Brain pericyte (primary cell): ENCODE measurements at regions not wholly inside any gene's neighbourhood (a gene's known extent, or its start where the extent isn't known, plus 50 kb on each side); places are given as distances from the start of the nearest gene placed in this dataset.
A peak's percentile ranks its signal among the peaks of the same experiment; 100 is the strongest.

ENCODE experiments used
- DNase-seq: peaks from one replicate; pipeline ENCODE4 v3.0.0-alpha.2; 2012; ENCODE audit warnings: low read depth, low spot score

DNA sequence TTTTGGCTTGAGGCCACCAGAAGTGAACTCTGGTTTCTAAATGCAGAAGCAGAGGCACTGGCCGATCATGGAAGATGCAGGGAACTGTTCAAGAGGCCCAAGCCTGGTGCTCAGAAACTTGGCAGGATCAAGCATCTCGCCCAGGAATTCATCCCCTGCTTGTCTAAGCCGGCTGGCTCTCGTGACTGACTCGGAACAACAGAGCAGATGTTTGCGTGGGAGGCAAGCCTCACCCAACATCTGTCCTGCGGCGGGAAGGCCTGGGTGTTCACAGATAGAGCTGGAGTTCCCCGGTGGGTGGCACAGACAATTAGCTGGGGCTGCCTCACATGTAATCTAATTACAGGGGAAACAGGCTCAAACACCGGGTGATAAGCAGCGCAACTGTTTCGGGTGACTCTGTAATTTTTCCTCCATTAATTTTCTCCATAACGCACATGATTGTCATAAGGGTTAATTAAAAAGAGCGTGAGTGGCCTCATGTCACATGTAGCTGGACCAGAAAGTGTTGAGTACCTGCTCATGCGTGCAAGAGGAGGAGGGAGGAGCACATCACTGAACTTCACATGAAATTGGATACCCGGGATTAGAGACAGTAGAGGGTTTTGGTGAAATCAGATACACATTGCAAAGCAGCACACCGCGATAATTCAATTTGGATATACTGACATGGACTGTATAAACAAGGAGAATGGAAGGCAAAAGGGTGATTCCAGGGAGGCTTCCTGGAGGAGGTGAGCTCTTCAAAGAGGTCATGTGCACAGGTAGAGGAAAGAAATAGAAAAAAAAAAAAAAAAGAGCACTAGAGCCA is 180.0 kb downstream of the ETS2 start:
- DNase-seq: peak; percentile 63

DNA sequence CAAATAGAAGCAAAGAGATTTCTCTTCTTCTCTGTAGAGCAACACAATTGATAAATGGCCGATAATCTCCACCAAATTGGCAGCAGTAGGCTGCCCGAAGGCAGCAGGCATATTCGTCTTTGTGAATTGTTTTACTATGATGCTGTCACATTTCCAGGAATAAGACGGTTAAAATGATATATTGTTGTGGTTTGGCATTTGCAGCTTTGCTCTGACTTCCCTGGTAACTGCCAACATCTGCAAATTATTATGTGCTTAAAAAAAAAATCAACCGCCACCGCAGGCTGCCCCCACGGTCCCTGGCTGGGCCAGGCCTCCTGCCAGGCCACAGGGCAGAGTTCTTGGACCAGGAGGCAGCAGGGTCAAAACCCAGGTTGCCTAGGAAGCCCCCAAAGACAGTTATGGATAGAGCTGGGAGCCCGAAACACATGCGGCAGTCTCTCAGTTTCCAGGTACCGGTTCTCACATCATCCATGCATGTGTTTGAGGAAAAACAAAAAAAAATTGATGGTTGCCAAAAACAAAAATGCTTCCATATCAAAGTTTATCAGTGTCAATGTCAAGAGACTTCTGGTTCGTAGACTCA is 179.3 kb downstream of the ETS2 start:
- peak; percentile 36 for DNase-seq

DNA sequence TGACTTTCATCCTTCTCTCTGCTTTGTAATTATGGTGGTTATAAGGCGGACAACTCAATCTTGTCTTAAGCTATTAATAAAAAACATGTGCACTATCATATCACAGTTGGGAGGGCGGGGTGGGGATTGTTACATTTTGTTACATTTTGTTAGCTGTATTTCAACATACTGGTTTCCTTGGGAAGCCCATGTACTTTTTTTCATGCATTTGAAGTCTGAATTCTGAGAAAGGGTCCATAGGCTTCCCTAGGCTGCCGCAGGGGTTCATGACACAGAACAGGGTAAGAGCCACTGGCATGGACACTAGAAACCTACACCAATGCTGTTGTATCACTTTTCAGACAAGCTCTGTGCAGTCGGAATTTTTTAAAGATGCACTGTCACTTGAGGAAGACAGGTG is 178.8 kb downstream of the ETS2 start:
- DNase-seq: no peak

DNA sequence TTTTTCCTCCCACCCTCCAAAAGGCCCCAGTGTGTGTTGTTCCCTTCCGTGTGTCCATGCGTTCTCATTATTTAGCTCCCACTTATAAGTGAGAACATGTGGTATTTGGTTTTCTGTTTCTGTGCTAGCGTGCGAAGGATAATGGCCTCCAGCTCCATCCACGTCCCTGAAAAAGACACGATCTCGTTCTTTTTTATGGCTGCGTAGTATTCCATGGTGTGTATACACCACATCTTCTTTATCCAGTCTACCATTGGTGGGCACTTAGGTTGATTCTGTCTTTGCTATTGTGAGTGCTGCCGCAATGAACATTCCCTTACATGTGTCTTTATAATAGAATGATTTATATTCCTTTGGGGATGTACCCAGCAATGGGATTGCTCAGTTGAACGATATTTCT is 177.8 kb downstream of the ETS2 start:
- DNase-seq: no peak

DNA sequence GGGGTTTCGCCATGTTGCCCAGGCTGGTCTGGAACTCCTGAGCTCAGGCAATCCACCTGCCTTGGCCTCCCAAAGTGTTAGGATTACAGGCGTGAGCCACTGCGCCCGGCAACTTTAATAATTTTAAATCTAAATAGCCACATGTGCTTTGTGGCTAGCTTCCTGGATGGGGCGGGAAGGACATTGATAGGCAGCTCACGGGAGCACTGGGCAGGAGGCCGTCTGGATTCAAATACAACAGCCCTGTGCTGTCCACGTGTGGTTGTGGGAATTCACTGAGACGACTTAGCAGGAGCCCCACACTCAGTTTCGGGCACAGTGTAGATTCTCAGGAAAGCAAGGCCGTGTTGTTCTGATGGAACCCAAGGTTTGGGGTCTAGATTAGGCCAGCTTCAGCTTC is 177.1 kb downstream of the ETS2 start:
- no peak for DNase-seq

DNA sequence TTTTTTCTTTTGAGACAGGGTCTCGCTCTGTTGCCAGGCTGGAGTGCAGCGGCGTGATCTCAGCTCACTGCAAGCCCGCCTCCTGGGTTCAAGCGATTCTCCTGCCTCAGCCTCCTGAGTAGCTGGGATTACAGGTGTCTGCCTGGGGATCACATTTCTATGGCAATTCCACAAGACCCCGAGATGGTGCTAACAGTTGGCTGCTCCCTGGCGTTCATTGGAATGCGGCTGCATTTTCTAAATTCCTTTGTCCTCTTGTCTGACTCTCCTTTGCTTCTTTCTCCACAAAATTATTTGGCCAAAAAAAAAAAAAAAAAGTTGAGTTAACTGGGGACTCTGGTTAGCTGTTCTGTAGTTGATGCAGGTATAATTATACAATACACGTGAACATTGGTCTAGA is 176.4 kb downstream of the ETS2 start:
- no peak for DNase-seq

DNA sequence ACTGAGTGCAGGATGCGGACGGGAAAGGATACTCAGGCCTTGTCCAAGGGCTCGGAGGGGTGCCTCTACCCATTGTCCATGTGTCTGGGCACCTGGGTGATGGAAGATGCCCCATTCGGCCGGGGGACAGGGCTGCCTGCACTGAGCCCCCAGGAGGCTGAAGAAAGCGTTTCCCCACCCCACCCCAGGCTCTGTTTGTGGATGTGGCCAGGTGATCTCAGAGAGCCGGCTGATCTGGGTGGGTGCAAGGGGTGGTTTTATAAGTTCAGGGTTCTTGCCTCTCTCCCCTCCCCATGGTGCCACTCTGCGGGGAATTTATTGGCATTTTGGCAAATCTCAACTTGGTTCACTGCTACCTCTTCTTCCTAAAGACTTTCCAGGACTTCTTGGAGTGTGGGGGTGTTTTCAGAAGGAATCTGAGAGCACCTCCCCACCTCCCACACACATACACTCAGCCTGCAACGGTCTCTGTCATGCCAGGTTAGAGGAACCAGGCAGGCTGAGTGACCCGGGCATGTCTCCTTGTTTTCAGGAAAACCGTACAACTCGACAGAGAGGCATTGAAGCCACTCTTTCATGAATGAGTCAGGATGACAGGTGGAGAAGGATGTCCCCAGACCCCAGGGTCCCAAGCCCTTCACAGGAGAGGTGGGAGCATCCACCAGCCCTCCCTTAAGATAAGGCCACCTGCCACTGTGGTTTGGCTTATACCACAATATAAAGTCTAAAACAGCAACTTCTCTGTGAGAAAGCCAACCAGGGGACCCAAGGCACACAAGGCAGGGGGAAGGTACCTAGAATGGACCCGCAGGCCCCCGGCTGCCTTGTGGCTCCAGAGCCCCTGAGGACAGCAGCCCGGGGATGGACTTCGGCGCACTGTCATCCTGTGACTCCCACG is 174.9 kb downstream of the ETS2 start:
- DNase-seq: no peak

DNA sequence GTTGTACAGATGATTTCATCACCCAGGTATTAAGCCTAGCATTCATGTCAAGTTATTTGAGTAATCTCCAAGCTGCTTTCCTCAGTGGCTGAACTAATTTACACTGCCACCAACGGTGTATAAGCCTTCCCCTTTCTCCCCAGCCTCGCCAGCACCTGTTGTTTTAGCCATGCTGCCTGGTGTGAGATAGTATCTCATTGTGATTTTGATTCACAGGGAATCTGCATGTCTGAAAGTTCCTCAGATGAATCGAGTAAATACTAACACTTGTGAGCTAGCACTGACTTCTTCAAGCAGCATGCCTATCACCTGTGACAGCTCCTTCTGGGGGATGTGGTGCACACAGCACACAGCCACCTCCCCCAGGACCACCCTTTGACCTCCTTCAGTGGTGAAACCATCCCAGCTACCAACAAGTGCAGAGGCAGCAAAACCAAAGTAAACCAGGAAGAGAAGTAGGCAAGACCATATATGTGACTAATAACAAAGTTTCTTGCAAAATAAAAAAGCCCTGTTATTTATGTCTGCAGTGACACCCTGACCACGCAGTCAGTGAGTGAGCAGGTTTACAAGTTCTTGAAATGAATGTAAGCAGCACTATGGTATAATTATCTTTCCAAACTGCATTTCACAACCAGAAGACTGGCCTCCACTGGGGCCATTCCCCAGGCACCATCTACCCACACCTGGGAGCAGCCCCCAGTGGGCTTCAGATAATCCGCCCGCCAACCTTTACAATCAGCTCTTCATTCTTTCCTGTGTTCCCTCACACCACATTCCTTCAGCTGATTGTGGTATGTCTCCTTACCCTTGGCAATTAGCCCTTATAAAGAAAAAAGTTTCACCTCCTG is 173.8 kb downstream of the ETS2 start:
- DNase-seq: no peak

DNA sequence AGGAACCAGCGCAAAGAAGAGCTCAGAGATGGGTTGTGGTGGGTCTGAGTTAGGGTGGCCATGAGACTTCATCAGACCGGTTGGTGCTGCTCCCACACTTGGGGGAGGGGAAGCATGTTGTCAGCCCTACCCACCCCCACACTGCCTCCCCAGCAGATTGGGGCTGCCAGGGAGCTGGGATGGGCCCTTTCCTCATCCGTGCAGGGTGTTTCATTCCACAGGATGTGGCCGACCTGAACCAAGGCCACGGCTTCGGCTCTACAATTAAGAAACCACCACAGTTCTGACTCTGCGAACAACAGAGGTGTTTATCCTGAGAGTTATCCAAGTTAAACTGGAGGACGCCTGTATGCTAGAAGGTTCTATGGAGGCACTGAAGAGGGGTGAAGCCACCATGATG is 171.2 kb downstream of the ETS2 start:
- DNase-seq: no peak

DNA sequence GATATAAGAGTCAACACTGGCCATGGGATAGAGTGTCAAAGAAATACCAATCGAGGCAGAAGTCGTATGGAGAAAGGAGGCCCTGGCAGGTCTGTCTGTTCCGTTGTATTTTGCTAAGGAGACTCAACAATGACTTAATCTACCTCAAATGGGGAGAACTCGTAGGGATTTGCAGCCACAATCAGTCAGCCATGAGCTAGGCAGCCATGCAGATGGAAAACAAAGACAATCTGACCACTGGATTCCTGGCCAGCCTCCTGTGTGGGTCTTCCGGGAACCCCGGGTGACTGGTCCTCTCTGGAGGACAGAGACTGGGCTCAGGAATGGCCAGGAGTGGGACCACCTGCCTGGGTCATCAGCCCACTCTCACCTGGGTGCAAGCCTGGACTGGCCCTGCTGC is 167.8 kb downstream of the ETS2 start:
- DNase-seq: no peak

DNA sequence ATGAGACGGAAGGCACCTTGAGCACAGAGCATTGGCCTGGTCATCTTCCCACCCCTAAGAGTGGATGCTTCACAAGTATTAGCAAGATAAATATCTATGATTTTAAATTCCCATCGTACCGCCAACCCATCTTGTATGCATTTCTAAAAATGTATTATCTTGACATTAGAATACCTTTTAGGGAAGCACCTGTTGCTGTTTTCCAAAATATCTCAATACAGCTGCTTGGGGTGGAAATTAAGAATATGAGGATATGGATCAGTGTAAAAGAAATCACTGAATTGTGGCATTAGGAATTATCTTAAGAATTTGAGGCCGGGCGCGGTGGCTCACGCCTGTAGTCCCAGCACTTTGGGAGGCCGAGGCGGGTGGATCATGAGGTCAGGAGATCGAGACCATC is 166.3 kb downstream of the ETS2 start:
- DNase-seq: no peak

DNA sequence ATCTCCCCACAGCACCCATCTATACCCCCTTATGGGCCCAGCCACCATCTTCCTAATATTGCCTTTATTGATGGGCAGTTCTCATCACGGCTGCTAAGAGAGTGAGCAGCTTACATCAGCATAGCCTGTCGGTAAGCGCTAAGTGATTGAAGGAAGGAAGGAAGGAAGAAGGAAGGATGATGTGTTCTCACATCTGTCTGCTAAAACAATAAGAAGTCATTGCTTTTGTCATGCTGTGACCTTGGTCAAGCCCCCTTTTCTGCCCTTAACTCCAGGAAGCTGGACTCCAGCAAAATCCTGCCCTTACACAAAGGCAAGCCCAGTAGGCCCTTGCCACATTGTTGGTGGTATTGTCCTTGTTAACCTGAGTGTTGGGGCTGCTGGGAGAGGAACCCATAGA is 165.0 kb downstream of the ETS2 start:
- no peak for DNase-seq

DNA sequence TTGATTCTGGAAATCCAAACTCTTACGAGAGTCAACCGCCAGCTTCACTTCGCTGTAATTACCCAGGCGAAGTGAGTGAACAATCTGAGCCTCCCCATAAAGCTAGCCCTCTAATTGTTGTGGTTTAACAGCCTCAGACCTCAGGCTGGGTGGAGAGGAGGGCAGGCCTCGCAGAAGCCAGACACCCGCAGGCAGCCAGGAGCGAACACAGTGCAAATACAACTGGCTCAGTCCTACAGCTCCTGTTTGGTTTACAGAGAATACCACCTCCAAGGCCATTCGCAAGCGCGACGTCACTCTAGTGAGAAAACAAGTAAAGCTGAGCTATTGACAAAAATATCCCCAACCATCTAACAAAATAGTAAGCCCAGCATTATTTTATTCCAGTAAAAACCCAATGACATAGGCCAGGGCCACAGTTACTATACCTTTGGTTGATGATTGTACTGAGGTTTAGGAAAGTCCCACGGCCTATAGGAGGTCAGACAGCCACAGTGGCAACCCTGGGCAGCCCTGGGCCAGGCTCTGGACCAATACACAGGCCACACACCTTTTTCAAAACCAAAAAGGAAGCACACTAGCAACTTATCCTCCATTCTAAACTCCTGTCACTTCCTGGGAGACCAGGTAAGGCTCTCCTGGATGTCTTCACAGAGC is 163.3 kb downstream of the ETS2 start:
- DNase-seq: no peak

DNA sequence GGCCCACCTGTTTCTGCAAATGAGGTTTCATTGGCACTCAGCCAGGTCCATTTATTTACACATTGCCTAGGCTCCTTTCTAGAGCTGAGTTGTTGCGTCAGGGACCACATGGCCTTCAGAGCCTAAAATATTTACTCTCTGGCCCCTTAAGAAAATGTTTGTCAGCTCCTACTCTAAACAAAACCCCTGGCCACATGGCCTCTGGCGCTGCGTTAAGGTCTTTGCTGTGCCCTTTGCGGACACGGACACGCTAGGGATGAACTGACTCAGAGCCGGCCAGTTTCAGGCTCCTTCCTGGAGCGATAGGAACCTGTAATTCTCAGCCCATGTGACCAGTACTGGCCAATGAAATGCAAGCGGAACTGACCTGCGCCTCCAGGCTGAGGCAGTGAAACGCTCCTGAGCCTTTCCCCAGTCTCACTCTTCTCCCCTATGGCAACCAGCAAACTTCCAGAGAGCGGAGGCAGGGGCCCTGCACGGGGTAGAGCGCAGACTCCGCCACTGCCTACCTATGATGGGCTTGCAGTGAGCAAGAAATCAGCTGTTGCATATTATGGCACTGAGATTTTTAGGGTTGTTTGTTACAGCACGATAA is 160.3 kb downstream of the ETS2 start:
- DNase-seq: no peak

DNA sequence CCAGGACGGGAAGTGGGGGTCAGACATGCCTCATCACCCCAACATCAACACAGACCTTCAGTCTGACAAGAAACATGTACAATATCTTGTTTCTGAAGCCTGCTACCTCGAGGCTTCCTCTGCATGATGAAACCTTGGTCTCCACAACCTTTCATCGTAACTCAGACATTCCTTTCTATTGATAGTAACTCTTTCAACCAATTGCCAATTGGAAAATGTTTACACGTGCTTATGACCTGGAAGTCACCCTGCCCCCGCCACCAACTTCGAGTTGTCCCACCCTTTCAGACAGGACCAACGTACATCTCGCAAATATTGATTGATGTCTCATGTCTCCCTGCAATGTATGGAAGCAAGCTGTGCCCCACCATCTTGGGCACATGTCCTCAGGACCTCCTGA is 159.5 kb downstream of the ETS2 start:
- DNase-seq: no peak

DNA sequence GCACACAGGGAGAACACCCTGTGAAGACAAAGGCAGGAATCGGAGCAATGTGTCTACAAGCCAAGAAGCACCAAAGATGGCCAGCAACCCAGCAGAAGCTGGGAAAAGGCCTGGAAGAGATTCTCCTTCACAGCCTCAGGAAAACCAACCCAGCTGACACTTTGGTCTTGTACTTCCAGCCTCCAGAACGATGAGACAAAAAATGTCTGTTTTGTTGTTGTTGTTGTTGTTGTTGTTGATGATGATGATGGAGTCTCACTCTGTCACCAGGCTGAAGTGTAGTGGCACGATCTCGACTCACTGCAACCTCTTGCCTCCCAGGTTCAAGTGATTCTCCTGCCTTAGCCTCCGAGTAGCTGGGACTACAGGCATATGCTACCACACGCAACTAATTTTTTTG is 157.3 kb downstream of the ETS2 start:
- DNase-seq: no peak

DNA sequence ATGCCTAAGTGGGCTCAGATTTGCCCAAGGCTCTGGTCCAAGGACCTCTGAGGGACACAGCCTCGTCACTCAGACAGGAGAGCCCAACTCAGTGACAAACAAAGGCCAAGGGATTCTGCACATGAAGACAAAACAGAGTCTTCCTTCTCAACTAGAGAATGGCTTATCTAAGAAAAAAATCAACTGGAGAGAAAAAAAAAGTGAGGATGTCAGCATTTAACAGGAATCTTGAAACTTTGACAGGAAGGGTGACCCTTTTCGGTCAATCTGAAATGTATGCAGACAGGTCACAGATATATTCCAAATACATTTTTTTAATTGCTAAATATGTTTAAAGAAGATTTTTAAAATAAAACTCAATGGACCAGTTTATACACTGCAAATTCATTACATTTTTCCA is 154.5 kb downstream of the ETS2 start:
- DNase-seq: no peak

DNA sequence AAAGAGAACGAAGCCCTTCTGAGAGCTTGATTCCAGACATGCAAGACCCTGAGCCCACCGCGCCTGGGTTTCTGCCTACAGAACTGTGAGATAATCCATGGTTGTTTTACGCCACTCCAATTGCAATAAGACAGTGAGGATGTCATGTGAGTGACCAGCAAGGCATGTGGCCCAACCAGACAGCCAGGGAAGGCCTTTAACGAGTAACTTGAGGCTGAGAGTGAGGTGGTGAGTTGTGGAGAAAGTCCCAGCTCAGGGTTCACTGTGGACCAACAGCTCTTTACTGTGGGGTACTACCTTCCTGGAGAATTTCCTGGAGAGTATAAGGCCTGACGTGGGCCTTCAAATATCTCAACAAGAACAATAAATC is 153.9 kb downstream of the ETS2 start:
- no peak for DNase-seq

DNA sequence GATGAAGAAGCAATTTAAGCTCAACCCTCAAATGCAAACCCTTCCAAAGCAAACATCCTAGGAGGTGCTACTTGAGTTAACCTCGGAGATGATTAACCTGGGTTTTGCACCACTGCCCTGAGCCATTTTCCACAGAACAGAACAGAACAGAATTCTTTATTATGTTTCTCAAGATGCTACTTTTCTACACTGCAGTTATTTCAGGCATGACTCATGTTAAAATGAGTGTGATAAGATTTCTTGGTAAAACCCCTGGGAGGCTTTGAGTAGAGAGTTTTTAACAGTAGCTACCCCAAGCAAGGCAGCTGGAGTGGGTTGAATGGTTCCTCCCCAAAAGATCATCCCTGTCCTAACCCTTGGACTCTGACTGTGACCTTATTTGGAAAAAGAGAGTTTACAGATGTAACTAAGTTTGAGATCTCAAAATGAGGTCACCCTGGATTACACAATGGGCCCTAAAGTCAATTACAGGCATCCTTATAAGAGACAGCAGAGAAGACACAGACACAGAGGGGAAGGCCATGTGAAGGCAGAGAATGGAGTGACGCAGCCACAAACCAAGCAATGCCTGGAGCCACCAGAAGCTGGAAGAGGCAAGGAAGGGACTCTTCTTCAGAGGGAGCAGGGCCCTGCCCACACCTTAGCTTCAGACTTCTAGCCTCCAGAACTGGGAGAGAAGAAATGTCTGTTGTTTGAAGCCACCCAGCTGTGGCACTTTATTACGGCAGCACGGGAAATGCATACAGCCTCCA is 153.4 kb downstream of the ETS2 start:
- no peak for DNase-seq

DNA sequence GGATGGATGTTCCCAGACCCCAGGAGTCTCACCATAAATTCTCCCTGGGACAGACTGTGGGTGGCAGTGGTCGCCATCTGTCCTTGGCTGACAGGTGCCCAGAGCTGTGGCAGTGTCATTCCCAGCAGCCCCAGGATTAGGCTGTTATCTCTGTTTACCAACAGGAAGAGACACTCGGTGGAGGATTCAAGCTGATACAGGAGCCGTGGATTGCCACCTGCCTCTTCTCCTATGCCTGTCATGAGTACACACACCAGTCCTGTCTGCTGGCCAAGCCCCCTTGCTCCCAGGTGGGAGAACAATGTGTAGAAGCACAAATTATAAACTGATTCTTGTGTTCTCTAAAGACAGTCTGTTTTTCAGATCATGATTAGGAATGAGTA is 152.6 kb downstream of the ETS2 start:
- no peak for DNase-seq
